ENCODE measurements at regions not wholly inside any gene's neighbourhood (a gene's known extent, or its start where the extent isn't known, plus 50 kb on each side); places are given as distances from the start of the nearest gene placed in this dataset.
"Not testable (repeated sequence)": the region's sequence is repeated elsewhere in the genome, so short reads cannot be mapped to it uniquely, and the experiment has no call there.

- H3K4me1 ChIP-seq (ENCODE audit: insufficient read depth), result no peaks in the 10 kb centered on the region; the same call in 1 of the 2 replicates
- H3K9me3 ChIP-seq (ENCODE audit: low read depth), result no peaks in the 10 kb centered on the region
- no peaks in the 10 kb centered on the region for H4K20me1 ChIP-seq (ENCODE audit: insufficient read depth)
- H3K9me2 ChIP-seq (ENCODE audit: insufficient read depth), result no peaks in the 10 kb centered on the region
- no peak overlapping the region for H3K27ac ChIP-seq
- no peak overlapping the region for H3K4me2 ChIP-seq (ENCODE audit: unreplicated experiment)
- no peak overlapping the region for H3K4me3 ChIP-seq
- H3K79me2 ChIP-seq (ENCODE audit: insufficient read depth), result no peaks in the 10 kb centered on the region
- DNase-seq, result no peak
- H3K36me3 ChIP-seq (ENCODE audit: low read depth), result no peaks in the 10 kb centered on the region
- no peak overlapping the region for H3K9ac ChIP-seq
- H3F3A ChIP-seq (ENCODE audit: insufficient read depth), result no peaks in the 10 kb centered on the region
- WGBS, 2 experiments (ENCODE audit: low coverage in 1 of 2, low lambda C conversion rate in 2 of 2, missing lambda C conversion rate in 2 of 2), result 67 to 85% methylated on average over 1 of the region's 1 CpG
- in situ Hi-C loops (cut with MboI), result no loop called here
- H2AFZ ChIP-seq, result no peak overlapping the region
- H3K27me3 ChIP-seq (replicated peaks; ENCODE audit: insufficient read depth), result no peaks in the 10 kb centered on the region
- no peak for TF ChIP-seq EZH2 (IDR thresholded peaks at IDR 0.05; ENCODE audit: insufficient read depth, poor library complexity, severe bottlenecking)
- no peak for TF ChIP-seq EZH2phosphoT487 (IDR thresholded peaks at IDR 0.05; ENCODE audit: insufficient read depth, low read depth)
Observed at GRCh38 chr13:50292081-50292480, 276.8 kb downstream of the KCNRG start.

- H3K36me3 ChIP-seq (ENCODE audit: low read depth); H3K27me3 ChIP-seq (replicated peaks; ENCODE audit: insufficient read depth); H3K79me2 ChIP-seq (ENCODE audit: insufficient read depth); H3F3A ChIP-seq (ENCODE audit: insufficient read depth); H3K27ac ChIP-seq; H3K9ac ChIP-seq; H3K4me2 ChIP-seq (ENCODE audit: unreplicated experiment); DNase-seq; H4K20me1 ChIP-seq (ENCODE audit: insufficient read depth); H2AFZ ChIP-seq; H3K9me3 ChIP-seq (ENCODE audit: low read depth); H3K9me2 ChIP-seq (ENCODE audit: insufficient read depth); in situ Hi-C loops (cut with MboI); H3K4me3 ChIP-seq; H3K4me1 ChIP-seq (ENCODE audit: insufficient read depth): not testable (repeated sequence)
- 70 to 79% methylated on average over 4 of the region's 4 CpGs for WGBS, 2 experiments (ENCODE audit: low coverage in 1 of 2, low lambda C conversion rate in 2 of 2, missing lambda C conversion rate in 2 of 2)
Observed at GRCh38 chr13:50294425-50294824, 279.2 kb downstream of the KCNRG start.

- no peaks in the 10 kb centered on the region for H3K4me1 ChIP-seq (ENCODE audit: insufficient read depth)
- H3K9ac ChIP-seq, result no peak overlapping the region
- in situ Hi-C loops (cut with MboI), result no loop called here
- H3K9me2 ChIP-seq (ENCODE audit: insufficient read depth), result no peaks in the 10 kb centered on the region
- H3K79me2 ChIP-seq (ENCODE audit: insufficient read depth), result no peaks in the 10 kb centered on the region
- no peaks in the 10 kb centered on the region for H4K20me1 ChIP-seq (ENCODE audit: insufficient read depth)
- H3K4me2 ChIP-seq (ENCODE audit: unreplicated experiment), result no peak overlapping the region
- no peaks in the 10 kb centered on the region for H3K27me3 ChIP-seq (replicated peaks; ENCODE audit: insufficient read depth)
- no peaks in the 10 kb centered on the region for H3F3A ChIP-seq (ENCODE audit: insufficient read depth)
- H3K9me3 ChIP-seq (ENCODE audit: low read depth), result no peaks in the 10 kb centered on the region
- no peak for DNase-seq
- H3K27ac ChIP-seq, result no peak overlapping the region
- no peak overlapping the region for H3K4me3 ChIP-seq
- no peaks in the 10 kb centered on the region for H3K36me3 ChIP-seq (ENCODE audit: low read depth)
- TF ChIP-seq EZH2 (IDR thresholded peaks at IDR 0.05; ENCODE audit: insufficient read depth, poor library complexity, severe bottlenecking), result no peak
- no peak for TF ChIP-seq EZH2phosphoT487 (IDR thresholded peaks at IDR 0.05; ENCODE audit: insufficient read depth, low read depth)
- 59 to 68% methylated on average over 3 of the region's 3 CpGs for WGBS, 2 experiments (ENCODE audit: low coverage in 1 of 2, low lambda C conversion rate in 2 of 2, missing lambda C conversion rate in 2 of 2)
- H2AFZ ChIP-seq, result no peak overlapping the region
Observed at GRCh38 chr13:50299546-50300249, 284.5 kb downstream of the KCNRG start.

GRCh38 chr13:50303963-50304721 is 288.9 kb downstream of the KCNRG start:
- no peaks in the 10 kb centered on the region for H3K9me2 ChIP-seq (ENCODE audit: insufficient read depth)
- TF ChIP-seq EZH2 (IDR thresholded peaks at IDR 0.05; ENCODE audit: insufficient read depth, poor library complexity, severe bottlenecking) (no peak), EZH2phosphoT487 (IDR thresholded peaks at IDR 0.05; ENCODE audit: insufficient read depth, low read depth) (no peak)
- no peak overlapping the region for H3K27ac ChIP-seq
- no peaks in the 10 kb centered on the region for H4K20me1 ChIP-seq (ENCODE audit: insufficient read depth)
- H2AFZ ChIP-seq, result no peak overlapping the region
- no peaks in the 10 kb centered on the region for H3K36me3 ChIP-seq (ENCODE audit: low read depth)
- no peaks in the 10 kb centered on the region for H3K4me1 ChIP-seq (ENCODE audit: insufficient read depth)
- no peak overlapping the region for H3K4me2 ChIP-seq (ENCODE audit: unreplicated experiment)
- no peaks in the 10 kb centered on the region for H3K27me3 ChIP-seq (replicated peaks; ENCODE audit: insufficient read depth)
- H3K4me3 ChIP-seq, result no peak overlapping the region
- H3K9ac ChIP-seq, result no peak overlapping the region
- in situ Hi-C loops (cut with MboI), result no loop called here
- H3F3A ChIP-seq (ENCODE audit: insufficient read depth), result no peaks in the 10 kb centered on the region
- no peak for DNase-seq
- no peaks in the 10 kb centered on the region for H3K9me3 ChIP-seq (ENCODE audit: low read depth)
- no peaks in the 10 kb centered on the region for H3K79me2 ChIP-seq (ENCODE audit: insufficient read depth)
- 61 to 69% methylated on average over 5 of the region's 5 CpGs for WGBS, 2 experiments (ENCODE audit: low coverage in 1 of 2, low lambda C conversion rate in 2 of 2, missing lambda C conversion rate in 2 of 2)

Data from GM23248 (cell line).